Activated CD4-positive, alpha-beta T cell treated with anti-CD3 and anti-CD28 coated beads, Interleukin-2, amount 10 ng/mL, durations not matched to agents 7 days and 5 days (primary cell): ENCODE measurements at regions not wholly inside any gene's neighbourhood (a gene's known extent, or its start where the extent isn't known, plus 50 kb on each side); places are given as distances from the start of the nearest gene placed in this dataset.

Experiments
- CTCF ChIA-PET: fragments of 350-600 bp; sonication (Branson Sonifier 250); formaldehyde crosslinking; loops from one replicate; lab custom pipeline; 2021; ENCODE audit warnings: antibody characterized with exemption; lab: Charles Lee
- POLR2A ChIA-PET: fragments of 350-600 bp; sonication (Branson Sonifier 250); formaldehyde crosslinking; loops from one replicate; lab custom pipeline; 2021; ENCODE audit warnings: antibody characterized with exemption; lab: Charles Lee
- DNase-seq: peaks from one replicate; pipeline ENCODE4 v3.0.0-alpha.2; 2020
- H3K27ac Mint-ChIP-seq: one replicate; pipeline ENCODE4 v1.8.0; 2021; ENCODE audit warnings: mild to moderate bottlenecking, moderate library complexity, mixed read lengths
- H3K27me3 Mint-ChIP-seq: one replicate; pipeline ENCODE4 v1.8.0; 2021; ENCODE audit warnings: mixed read lengths
- H3K36me3 Mint-ChIP-seq: one replicate; pipeline ENCODE4 v1.8.0; 2021; ENCODE audit warnings: low read depth, mixed read lengths
- H3K4me1 Mint-ChIP-seq: one replicate; pipeline ENCODE4 v1.8.0; 2021; ENCODE audit warnings: mixed read lengths
- H3K4me3 Mint-ChIP-seq: one replicate; pipeline ENCODE4 v1.8.0; 2021; ENCODE audit warnings: mild to moderate bottlenecking, moderate library complexity, mixed read lengths
- H3K9me3 Mint-ChIP-seq: one replicate; pipeline ENCODE4 v1.8.0; 2021; ENCODE audit warnings: mixed read lengths

DNA sequence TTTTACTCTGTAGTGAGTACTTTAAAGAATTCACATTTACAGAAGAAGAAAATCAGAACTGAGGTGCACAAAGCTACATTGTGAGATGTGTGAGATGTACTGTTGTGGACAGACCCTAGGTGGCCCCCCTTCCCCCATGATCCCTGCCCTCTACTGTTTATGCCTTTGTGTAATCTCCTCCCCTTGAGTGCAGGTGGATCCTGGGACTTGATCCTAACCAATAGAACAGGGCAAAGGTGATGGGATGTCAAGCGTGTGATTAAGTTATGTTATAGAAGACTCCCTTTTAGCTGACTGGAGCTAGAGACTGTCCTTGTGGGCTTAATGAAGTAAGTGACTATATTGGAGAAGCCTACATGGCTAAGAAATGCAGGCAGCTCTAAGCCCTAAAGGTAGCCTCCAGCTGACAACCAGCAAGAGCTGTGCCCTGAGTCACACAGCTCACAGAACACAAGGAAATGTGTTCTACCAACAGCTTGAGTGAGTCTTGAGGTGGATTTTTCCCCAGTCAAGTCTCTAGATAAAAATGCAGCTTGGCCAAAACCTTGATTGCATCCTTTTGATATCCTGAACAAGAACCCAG, 225.2 kb upstream of the LEF1 start:
- Mint-ChIP-seq H3K4me1 (peaks cover 5% of the 10 kb centered on the region), H3K27ac (no peak overlapping the region), H3K4me3 (no peak overlapping the region), H3K9me3 (no peaks in the 10 kb centered on the region), H3K36me3 (no peaks in the 10 kb centered on the region), H3K27me3 (peaks cover under 1% of the 10 kb centered on the region)
- ChIA-PET CTCF (interaction anchor here (0.7 to 1.5 kb wide), 5 partner anchors 8 to 375 kb away, joined by 3 to 4 read pairs (median 3); no protein-coding TSS in a partner anchor), POLR2A (interaction anchor here (0.6 kb wide), 1 partner anchor 59 kb away, joined by 4 read pairs; no protein-coding TSS in a partner anchor)
- no peak for DNase-seq

DNA sequence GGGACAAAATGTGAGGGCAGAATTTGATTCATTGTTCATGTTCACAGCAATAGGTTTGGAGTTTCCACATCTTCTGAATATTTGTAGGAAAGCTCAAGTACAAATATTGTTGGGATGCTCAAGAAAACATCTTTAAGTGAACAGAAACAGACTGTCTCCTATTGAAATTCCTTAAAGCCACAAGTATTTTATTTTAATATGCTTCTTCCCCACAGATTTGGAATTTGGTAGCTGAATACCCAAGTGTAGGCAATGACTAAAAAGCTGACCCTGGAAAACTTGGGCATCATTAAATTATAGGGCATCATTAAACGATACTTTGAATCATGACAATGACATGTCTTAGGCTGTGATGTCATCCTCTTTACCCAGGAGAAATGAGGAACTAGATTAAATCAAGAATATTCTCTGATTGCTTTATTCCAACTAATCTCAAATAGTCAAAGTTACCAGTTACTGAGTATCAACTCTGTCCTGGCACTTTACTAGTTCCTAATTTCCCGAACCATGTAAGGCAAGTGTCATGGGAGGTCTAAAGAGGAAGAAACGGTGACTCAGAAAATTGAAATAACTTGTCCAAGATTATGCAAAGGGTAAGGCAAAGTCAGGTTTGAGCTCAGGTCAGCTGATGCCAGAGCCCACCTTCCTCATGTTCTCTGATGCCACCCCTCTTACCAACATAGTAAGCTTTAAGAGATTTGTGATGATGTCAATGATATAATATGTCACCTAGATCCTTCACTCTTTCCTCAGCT, 223.1 kb upstream of the LEF1 start:
- peaks cover 5% of the 10 kb centered on the region for H3K4me1 Mint-ChIP-seq
- peaks cover 2% of the 10 kb centered on the region for H3K27me3 Mint-ChIP-seq
- DNase-seq = no peak
- no peaks in the 10 kb centered on the region for H3K36me3 Mint-ChIP-seq
- ChIA-PET CTCF (no interaction called here), POLR2A (no interaction called here)
- no peak overlapping the region for H3K4me3 Mint-ChIP-seq
- no peaks in the 10 kb centered on the region for H3K9me3 Mint-ChIP-seq
- no peak overlapping the region for H3K27ac Mint-ChIP-seq

DNA sequence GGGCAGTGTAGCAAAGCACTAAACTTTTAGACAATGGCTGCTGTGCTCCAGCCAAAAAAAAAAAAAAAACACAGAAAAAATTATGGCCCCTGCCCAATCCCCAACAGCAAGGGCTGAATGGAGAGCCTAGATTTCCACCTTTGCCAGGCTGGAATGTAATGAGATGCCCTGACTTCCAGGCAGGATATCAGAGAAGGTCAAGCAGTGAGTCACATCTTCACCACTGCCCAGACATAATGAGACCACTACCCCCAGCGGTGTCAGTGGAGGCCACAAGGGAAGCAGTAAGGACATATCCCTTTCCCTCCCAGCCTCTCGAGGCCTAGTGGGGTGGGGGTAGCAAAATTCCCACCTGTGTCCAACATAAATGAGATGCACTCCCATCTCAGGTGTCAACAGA, 216.3 kb upstream of the LEF1 start:
- no peak for DNase-seq
- no peak overlapping the region for H3K27ac Mint-ChIP-seq
- no peaks in the 10 kb centered on the region for H3K9me3 Mint-ChIP-seq
- peaks cover 16% of the 10 kb centered on the region for H3K27me3 Mint-ChIP-seq
- no peak overlapping the region for H3K4me3 Mint-ChIP-seq
- ChIA-PET CTCF (interaction anchor here (0.9 to 1.0 kb wide), 2 partner anchors 9 to 188 kb away, joined by 3 to 5 read pairs; no protein-coding TSS in a partner anchor), POLR2A (no interaction called here)
- peaks cover 2% of the 10 kb centered on the region for H3K4me1 Mint-ChIP-seq
- peaks cover 3% of the 10 kb centered on the region for H3K36me3 Mint-ChIP-seq

DNA sequence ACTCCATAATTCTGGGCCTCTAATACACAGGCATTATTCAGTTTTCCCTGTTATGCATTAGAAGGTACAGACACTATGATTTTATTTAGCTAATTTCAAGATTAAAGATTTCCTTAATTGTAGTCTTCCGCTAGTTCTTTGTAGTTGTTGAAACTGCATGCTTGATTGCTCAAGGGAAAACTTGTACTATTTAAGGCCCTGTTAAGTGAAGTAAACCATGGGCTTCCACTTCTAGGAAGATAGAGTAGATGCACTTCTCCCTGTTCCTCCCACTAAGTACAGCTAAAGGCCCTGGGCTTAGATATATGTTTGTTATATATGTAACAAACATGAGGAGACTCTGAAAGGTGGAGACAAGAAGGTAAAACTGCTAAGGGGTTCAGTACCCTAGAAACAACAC, 215.8 kb upstream of the LEF1 start:
- peaks cover 2% of the 10 kb centered on the region for H3K4me1 Mint-ChIP-seq
- peaks cover 2% of the 10 kb centered on the region for H3K9me3 Mint-ChIP-seq
- peaks cover 3% of the 10 kb centered on the region for H3K36me3 Mint-ChIP-seq
- ChIA-PET CTCF (no interaction called here), POLR2A (no interaction called here)
- no peak for DNase-seq
- H3K4me3 Mint-ChIP-seq = no peak overlapping the region
- H3K27ac Mint-ChIP-seq = no peak overlapping the region
- peaks cover 16% of the 10 kb centered on the region for H3K27me3 Mint-ChIP-seq

DNA sequence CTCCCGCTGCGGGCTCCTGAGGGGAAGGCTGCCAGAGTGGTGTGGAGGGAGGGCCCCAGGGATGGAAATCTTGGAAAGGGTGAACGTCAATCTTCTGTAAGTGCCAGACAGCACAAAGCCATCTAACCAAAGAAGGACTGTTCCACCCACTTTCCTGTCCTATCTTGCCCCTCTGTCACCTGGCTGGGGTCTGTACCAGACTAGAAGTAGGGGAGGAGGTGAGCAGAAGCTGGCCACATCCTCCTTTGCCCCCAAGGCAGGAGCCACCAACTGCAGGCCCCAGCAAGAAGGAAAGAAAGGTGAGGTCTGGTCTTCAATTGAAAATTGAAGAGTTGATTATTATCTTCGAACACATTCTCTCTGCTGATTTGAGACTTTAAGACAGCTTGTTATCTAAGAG, 214.4 kb upstream of the LEF1 start:
- H3K9me3 Mint-ChIP-seq = peaks cover 2% of the 10 kb centered on the region
- no peak for DNase-seq
- peaks cover 2% of the 10 kb centered on the region for H3K4me1 Mint-ChIP-seq
- POLR2A ChIA-PET = no interaction called here
- H3K4me3 Mint-ChIP-seq = no peak overlapping the region
- CTCF ChIA-PET = no interaction called here
- H3K27ac Mint-ChIP-seq = no peak overlapping the region
- peaks cover 15% of the 10 kb centered on the region for H3K27me3 Mint-ChIP-seq
- peaks cover 3% of the 10 kb centered on the region for H3K36me3 Mint-ChIP-seq

DNA sequence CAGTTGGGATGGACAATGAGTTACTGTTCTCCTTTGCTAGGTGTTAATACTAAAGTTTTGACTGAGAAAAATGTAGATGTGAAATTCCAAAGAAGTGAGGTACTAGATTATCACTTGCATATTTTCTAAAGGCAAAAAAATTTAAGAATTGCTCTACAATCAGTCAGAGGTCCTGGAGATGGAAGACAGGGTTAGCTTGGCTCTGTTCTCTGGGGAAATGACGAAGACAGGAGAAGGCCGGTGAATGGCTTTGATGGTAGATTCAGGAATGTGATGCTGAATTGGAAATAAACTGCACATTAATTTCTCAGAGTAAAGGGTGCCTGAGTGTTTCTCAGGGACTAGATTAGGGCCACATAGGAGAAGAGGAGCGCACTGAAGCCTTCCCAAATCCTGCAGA, 214.0 kb upstream of the LEF1 start:
- Mint-ChIP-seq H3K36me3 (peaks cover 3% of the 10 kb centered on the region), H3K9me3 (peaks cover 2% of the 10 kb centered on the region), H3K4me3 (no peak overlapping the region), H3K27me3 (peaks cover 15% of the 10 kb centered on the region), H3K4me1 (peaks cover 2% of the 10 kb centered on the region), H3K27ac (no peak overlapping the region)
- POLR2A ChIA-PET = no interaction called here
- no peak for DNase-seq
- CTCF ChIA-PET = no interaction called here

DNA sequence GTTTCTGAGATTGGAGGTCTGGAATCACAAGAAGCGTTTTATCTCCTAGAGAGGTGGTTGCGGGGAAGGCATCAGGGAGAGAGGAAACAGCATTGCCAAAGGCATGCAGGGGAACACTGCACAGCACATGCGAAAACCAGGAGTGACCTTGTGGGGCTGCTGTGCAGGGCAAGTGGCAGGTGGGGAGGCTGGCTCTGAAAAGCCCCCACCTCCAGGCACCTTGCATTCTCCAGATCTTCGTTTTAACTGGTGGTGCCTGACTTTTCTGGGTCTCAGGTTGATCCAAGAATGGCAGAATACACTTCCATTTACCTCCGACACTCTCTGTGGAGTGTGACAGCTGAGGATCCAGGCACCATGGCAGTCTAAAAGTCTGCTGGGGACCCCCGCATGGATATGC, 209.4 kb upstream of the LEF1 start:
- H3K9me3 Mint-ChIP-seq = peaks cover 2% of the 10 kb centered on the region
- H3K27ac Mint-ChIP-seq = no peak overlapping the region
- ChIA-PET POLR2A (no interaction called here), CTCF (no interaction called here)
- H3K4me3 Mint-ChIP-seq = no peak overlapping the region
- peaks cover 1% of the 10 kb centered on the region for H3K36me3 Mint-ChIP-seq
- H3K27me3 Mint-ChIP-seq = peaks cover 11% of the 10 kb centered on the region
- no peak for DNase-seq
- peaks cover 6% of the 10 kb centered on the region for H3K4me1 Mint-ChIP-seq

DNA sequence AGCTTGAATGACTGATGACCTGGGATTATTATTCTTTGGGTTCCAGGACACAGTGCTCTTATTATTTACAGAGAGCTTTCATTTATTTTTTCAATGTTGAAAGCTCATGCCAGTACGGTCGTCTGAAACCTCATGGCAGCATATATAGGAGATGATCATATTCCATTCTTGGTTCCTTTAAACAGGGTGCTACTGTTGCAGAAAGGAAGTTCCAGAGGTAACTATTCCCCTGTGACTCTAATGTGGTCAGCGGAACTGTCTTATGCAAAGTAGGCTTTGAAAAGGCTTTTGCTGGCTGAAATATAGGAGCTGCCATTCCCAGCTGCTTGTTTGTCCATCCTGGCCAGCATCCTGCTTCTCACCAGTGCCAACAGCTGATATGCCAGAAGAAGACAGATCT, 208.3 kb upstream of the LEF1 start:
- DNase-seq = no peak
- peaks cover 5% of the 10 kb centered on the region for H3K9me3 Mint-ChIP-seq
- no peak overlapping the region for H3K27ac Mint-ChIP-seq
- H3K4me3 Mint-ChIP-seq = no peak overlapping the region
- peaks cover 6% of the 10 kb centered on the region for H3K27me3 Mint-ChIP-seq
- H3K4me1 Mint-ChIP-seq = peaks cover 18% of the 10 kb centered on the region
- ChIA-PET POLR2A (no interaction called here), CTCF (interaction anchor here (0.8 to 1.1 kb wide), 3 partner anchors 9 to 14 kb away, joined by 3 read pairs; no protein-coding TSS in a partner anchor)
- peaks cover 3% of the 10 kb centered on the region for H3K36me3 Mint-ChIP-seq

DNA sequence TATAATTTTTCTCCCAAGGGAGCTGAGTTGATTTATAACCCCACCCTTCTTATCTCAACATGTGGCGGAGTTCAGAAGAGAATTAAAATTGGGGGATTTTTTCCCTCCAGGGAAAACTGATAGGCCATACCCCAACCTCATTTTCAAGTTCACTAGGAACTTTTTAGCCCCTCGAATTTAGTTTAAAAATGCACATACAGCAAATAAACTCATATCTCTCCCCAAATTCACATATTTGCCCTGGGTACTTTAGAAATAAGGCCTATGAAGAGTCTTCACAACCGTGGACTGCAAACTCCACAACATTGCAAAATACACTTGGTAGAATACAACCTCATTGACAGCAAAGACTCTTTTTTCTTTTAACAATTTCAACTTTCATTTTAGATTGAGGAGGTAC, 206.7 kb upstream of the LEF1 start:
- ChIA-PET CTCF (interaction anchor here (1.2 kb wide), 1 partner anchor 21 kb away, joined by 3 read pairs; no protein-coding TSS in a partner anchor), POLR2A (no interaction called here)
- Mint-ChIP-seq H3K27me3 (peaks cover 11% of the 10 kb centered on the region), H3K4me1 (peaks cover 33% of the 10 kb centered on the region), H3K36me3 (peaks cover 3% of the 10 kb centered on the region), H3K27ac (no peak overlapping the region), H3K4me3 (no peak overlapping the region), H3K9me3 (peaks cover 5% of the 10 kb centered on the region)
- no peak for DNase-seq

DNA sequence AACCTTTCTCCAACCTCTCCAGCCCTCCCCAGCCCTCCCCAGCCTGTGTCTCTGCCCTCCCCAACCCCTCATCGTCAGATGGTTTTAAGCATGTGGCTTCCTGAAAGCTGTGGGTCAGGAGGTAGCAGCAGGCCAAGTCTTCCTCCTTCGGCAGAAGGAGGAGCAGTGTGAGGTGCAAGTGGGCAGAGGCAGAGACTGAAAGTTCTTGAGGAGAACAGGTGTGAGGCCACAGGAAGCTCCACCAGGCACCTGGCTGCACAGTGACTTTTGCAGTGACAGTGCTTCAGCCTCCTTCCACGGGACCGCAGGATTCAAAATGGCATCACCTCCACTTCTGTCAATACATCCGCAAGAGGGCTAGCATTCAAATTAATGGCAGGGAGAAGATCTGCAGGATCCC, 203.9 kb upstream of the LEF1 start:
- POLR2A ChIA-PET = no interaction called here
- DNase-seq = peak; percentile 39
- H3K36me3 Mint-ChIP-seq = peaks cover 3% of the 10 kb centered on the region
- H3K27ac Mint-ChIP-seq = peak overlapping the region; percentile 66
- H3K4me1 Mint-ChIP-seq = peaks cover 45% of the 10 kb centered on the region
- no peak overlapping the region for H3K4me3 Mint-ChIP-seq
- CTCF ChIA-PET = interaction anchor here (1.0 kb wide), 1 partner anchor 12 kb away, joined by 3 read pairs; no protein-coding TSS in a partner anchor
- peaks cover 32% of the 10 kb centered on the region for H3K27me3 Mint-ChIP-seq
- H3K9me3 Mint-ChIP-seq = peaks cover 3% of the 10 kb centered on the region

DNA sequence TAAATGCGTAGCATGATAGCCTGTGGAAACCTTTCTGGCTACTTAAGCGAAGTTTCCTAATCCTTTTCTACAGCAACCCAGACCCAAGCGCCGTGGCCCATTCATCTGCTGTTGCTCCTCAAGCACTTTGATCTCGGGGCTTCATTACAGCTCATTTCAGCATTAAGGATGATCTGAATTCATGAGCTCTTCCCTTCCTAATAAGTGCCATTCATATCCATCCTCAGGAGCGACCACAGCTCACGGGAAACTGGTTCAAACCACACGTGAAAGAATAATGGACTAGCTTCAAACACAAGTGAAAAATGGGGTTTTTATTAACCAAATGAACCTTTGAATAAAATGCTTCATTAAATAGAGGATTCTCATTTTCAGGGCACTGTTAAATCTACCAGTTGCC, 202.6 kb upstream of the LEF1 start:
- ChIA-PET CTCF (interaction anchor here (0.6 to 0.7 kb wide), 3 partner anchors 11 to 235 kb away, joined by 3 read pairs; no protein-coding TSS in a partner anchor), POLR2A (no interaction called here)
- Mint-ChIP-seq H3K9me3 (peaks cover 3% of the 10 kb centered on the region), H3K36me3 (peaks cover 3% of the 10 kb centered on the region), H3K4me3 (no peak overlapping the region), H3K27me3 (peaks cover 31% of the 10 kb centered on the region), H3K4me1 (peaks cover 46% of the 10 kb centered on the region), H3K27ac (no peak overlapping the region)
- DNase-seq = no peak

DNA sequence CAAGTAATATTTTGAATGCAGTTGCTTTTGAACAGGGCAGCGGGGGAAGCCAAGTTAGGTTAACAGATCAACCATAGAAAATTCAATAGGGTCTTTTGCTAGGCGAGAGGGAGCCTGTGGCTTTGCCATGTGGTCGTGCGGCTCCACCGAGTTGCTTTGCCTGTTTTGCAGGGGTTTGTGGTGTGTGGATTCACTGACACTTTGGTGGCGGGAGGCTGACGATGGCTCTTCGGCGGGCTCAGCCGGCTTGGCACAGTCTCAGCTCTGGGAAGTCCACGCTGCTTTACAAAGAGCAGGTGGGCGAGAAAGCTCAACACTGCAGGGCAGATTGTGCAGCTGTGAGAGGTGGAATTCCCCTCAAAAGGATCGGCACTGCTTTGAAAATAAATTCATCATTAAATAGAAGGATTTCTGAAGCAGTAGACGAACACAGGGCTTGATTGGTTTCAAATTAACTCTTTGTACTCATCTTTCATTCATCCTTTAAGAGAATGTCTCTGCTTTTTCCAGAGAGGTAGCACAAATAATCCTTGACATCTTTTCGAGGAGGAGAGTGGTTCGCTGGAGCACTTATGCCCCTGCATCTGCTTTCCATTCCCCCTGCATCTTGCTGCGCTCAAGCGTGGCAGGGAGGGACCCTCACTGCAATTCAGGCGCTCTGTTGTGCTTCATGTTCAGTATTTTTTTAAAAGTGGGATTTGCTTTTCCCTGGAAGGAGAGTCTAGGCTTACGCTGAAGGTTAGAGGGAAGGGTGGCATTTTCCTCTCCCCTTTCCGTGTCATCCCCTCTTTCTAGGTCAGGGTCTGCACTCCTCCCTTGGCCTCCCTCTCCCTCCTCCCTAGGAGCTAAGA, 201.8 kb upstream of the LEF1 start:
- Mint-ChIP-seq H3K4me3 (peak overlapping the region; percentile 45), H3K9me3 (peaks cover 3% of the 10 kb centered on the region), H3K4me1 (peaks cover 45% of the 10 kb centered on the region), H3K27ac (peak overlapping the region; percentile 52), H3K27me3 (peaks cover 33% of the 10 kb centered on the region), H3K36me3 (peaks cover 3% of the 10 kb centered on the region)
- ChIA-PET POLR2A (no interaction called here), CTCF (interaction anchor here (0.6 to 0.7 kb wide), 3 partner anchors 11 to 236 kb away, joined by 3 read pairs; no protein-coding TSS in a partner anchor)
- DNase-seq = no peak
